KMS-11 (cell line): ENCODE measurements at regions not wholly inside any gene's neighbourhood (a gene's known extent, or its start where the extent isn't known, plus 50 kb on each side); places are given as distances from the start of the nearest gene placed in this dataset.

Source experiments
- H2AFZ ChIP-seq: fragments of 200-600 bp; sonication (generic); 2 replicates; pipeline ENCODE4 v1.6.1; 2016; ENCODE audit warnings: antibody characterized with exemption, mixed run types, low read depth
- H3K27ac ChIP-seq: fragments of 200-600 bp; sonication (generic); 2 replicates; pipeline ENCODE4 v1.6.1; 2016; ENCODE audit warnings: mild to moderate bottlenecking, mixed run types
- H3K27me3 ChIP-seq: fragments of 200-600 bp; sonication (generic); 2 replicates; pipeline ENCODE4 v1.6.1; 2017; ENCODE audit warnings: mild to moderate bottlenecking, low read depth, mixed run types, moderate library complexity; ENCODE audit not compliant: insufficient read depth
- H3K36me3 ChIP-seq: fragments of 200-600 bp; sonication (generic); 2 replicates; pipeline ENCODE4 v1.6.1; 2017; ENCODE audit warnings: mild to moderate bottlenecking, mixed run types; ENCODE audit not compliant: insufficient read depth
- H3K4me1 ChIP-seq: fragments of 200-600 bp; sonication (generic); 2 replicates; pipeline ENCODE4 v1.6.1; 2016; ENCODE audit warnings: mild to moderate bottlenecking, low read depth, mixed run types; ENCODE audit not compliant: poor library complexity, severe bottlenecking
- H3K4me2 ChIP-seq: fragments of 200-600 bp; sonication (generic); 2 replicates; pipeline ENCODE4 v1.7.0; 2016; ENCODE audit warnings: mild to moderate bottlenecking, mixed run types
- H3K4me3 ChIP-seq: fragments of 200-600 bp; sonication (generic); IDR thresholded peaks from 2 replicates; pipeline ENCODE4 v1.6.1; 2017; ENCODE audit warnings: low read depth, low read length, mixed read lengths; ENCODE audit not compliant: insufficient read depth
- H3K79me2 ChIP-seq: fragments of 200-600 bp; sonication (generic); 2 replicates; pipeline ENCODE4 v1.6.1; 2016; ENCODE audit warnings: low read depth, mixed run types; ENCODE audit not compliant: insufficient read depth
- H3K9ac ChIP-seq: fragments of 200-600 bp; sonication (generic); 2 replicates; pipeline ENCODE4 v1.6.1; 2016; ENCODE audit warnings: mild to moderate bottlenecking, mixed run types
- H4K20me1 ChIP-seq: fragments of 200-600 bp; sonication (generic); 2 replicates; pipeline ENCODE4 v1.6.1; 2016; ENCODE audit warnings: mild to moderate bottlenecking, mixed run types; ENCODE audit not compliant: insufficient read depth
- CTCF ChIP-seq: fragments of 200-600 bp; sonication (generic); conservative IDR thresholded peaks from 2 replicates; pipeline ENCODE4 v1.6.1; 2017; ENCODE audit warnings: low read depth, mild to moderate bottlenecking, antibody characterized with exemption, low read length, moderate library complexity, mixed read lengths

DNA sequence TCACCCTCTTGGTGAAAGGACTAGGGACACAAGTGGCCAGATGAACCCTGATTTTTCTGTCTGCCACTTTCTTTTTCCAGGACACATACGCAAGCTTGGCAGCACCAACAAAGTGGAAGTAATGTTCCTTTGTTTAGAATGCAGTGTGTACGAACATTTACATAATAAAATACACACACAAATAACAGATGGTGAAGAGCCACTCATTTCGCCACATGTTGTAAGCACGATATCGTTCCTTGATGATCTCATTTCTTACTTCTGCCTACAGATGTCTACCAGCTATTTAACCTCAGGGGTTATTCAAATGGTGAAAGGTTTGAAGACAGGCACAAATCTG lies 670.2 kb upstream of the CXADR start:
- no peak for TF ChIP-seq CTCF
- Histone ChIP-seq H3K27ac (no peak overlapping the region), H3K79me2 (no peaks in the 10 kb centered on the region), H4K20me1 (no peaks in the 10 kb centered on the region), H3K36me3 (no peaks in the 10 kb centered on the region), H3K9ac (no peak overlapping the region), H3K4me2 (no peak overlapping the region), H3K4me1 (peaks cover 38% of the 10 kb centered on the region), H3K27me3 (no peaks in the 10 kb centered on the region), H3K4me3 (no peak overlapping the region), H2AFZ (no peak overlapping the region)

DNA sequence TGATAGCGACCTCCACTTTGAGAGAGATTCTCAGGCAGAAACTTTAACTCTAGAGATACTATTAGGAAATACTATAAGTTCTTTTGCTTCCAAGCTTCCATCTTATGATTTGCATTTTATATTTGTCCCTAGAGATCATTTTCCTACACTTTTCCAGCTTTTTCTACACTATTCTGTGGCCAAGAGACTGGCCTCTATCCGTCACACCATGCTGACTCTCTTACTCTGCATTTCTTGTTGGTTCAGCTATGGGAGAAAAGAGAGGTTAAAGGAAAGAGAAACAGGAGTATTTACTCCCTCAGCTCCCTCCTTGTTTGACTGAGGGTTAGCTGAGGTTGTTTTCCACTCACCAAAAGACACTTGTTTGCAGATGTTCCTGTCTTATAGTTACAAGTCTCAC lies 665.6 kb upstream of the CXADR start:
- Histone ChIP-seq H3K27ac (no peak overlapping the region), H3K36me3 (no peaks in the 10 kb centered on the region), H3K9ac (no peak overlapping the region), H3K79me2 (no peaks in the 10 kb centered on the region), H2AFZ (no peak overlapping the region), H3K4me3 (no peak overlapping the region), H3K4me1 (peaks cover 4% of the 10 kb centered on the region), H4K20me1 (no peaks in the 10 kb centered on the region), H3K4me2 (no peak overlapping the region), H3K27me3 (no peaks in the 10 kb centered on the region)
- no peak for TF ChIP-seq CTCF

DNA sequence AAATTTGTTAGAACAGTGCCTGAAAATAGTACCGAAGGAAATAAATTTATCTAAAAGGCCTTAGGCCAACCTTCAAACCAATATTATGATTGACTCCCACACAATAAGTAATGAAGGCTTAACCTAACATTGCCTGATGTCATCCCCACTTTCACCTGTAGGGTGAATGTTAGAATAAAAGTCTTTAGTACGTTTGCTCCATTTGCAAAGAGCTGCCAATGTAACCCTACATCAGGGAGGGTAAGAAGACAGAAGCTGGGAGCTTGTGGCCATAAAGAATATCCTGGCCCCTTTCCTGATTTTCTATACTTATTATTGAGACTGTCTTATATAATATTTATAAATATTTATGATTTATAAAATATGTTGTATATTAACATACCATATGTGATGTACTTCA lies 661.8 kb upstream of the CXADR start:
- 0 out of 2 replicates have a peak, but pooled peaks have one; percentile 26 for TF ChIP-seq CTCF
- no peak overlapping the region for H3K4me2 ChIP-seq

DNA sequence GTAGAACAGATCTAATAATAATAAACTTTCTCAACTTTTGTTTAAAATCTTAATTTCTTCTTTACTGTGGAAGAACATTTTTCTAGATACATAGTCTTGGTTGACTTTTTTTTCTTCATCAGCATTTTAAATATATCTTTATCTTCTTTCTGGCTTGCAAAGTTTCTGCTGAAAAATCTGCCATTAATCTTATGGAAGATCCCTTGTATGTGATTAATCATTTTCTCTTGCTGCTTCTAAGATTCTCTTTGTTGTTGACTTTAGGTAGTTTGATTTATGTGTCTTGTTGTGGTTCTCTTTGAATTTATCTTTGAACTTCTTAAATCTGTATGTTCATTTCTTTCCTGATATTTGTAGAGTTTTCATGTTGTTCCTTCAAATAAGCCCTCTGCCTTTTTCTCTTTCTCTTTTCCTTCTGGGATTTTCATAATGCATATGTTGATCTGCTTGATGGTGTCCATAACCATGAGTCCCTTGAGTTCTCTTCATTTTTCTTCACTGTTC lies 657.6 kb upstream of the CXADR start:
- Histone ChIP-seq H3K27ac (no peak overlapping the region), H3K4me2 (no peak overlapping the region), H3K36me3 (no peaks in the 10 kb centered on the region), H4K20me1 (no peaks in the 10 kb centered on the region), H3K4me3 (no peak overlapping the region), H2AFZ (no peak overlapping the region), H3K27me3 (no peaks in the 10 kb centered on the region), H3K4me1 (no peaks in the 10 kb centered on the region), H3K9ac (no peak overlapping the region), H3K79me2 (no peaks in the 10 kb centered on the region)
- no peak for TF ChIP-seq CTCF

More for the DNA sequence above, 661.8 kb upstream of the CXADR start:
- Histone ChIP-seq H3K79me2 (no peaks in the 10 kb centered on the region), H4K20me1 (no peaks in the 10 kb centered on the region), H3K4me1 (peaks cover 4% of the 10 kb centered on the region), H3K27ac (no peak overlapping the region), H3K27me3 (no peaks in the 10 kb centered on the region), H3K9ac (no peak overlapping the region), H3K4me3 (no peak overlapping the region), H2AFZ (no peak overlapping the region), H3K36me3 (no peaks in the 10 kb centered on the region)
